HG03159 (cell line): ENCODE measurements at regions not wholly inside any gene's neighbourhood (a gene's known extent, or its start where the extent isn't known, plus 50 kb on each side); places are given as distances from the start of the nearest gene placed in this dataset.

Source experiments
- ATAC-seq: cut with Tn5 transposase; IDR thresholded peaks from one replicate; pipeline ENCODE4 v1.9.1; 2021; ENCODE audit warnings: mild to moderate bottlenecking, moderate library complexity; ENCODE audit not compliant: unreplicated experiment

- ATAC-seq = no peak
These were observed 62.1 kb downstream of the CTAGE1 start for GRCh38 chr18:22355598-22355997.

DNA sequence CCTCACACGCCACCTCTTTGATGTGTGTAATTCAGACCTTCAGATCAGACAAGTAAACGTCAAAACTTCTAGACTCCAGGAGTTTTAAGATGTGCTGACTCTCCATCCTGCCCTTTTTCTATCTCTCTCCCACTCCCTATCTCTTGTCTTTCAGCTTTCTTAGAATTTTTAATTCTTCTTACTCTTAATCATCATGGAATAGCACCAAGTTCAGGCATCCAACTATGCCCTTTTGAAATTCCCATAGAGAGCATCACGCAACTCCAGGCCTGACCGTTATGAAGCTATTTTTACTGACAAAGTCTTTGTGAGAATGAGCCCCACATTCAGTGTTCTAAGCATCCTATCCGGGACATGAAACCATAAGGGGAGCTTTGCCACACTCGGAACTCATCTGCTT is 62.6 kb downstream of the CTAGE1 start:
- ATAC-seq = no peak

- ATAC-seq = no peak
These were observed 67.7 kb downstream of the CTAGE1 start for GRCh38 chr18:22349966-22350365.

DNA sequence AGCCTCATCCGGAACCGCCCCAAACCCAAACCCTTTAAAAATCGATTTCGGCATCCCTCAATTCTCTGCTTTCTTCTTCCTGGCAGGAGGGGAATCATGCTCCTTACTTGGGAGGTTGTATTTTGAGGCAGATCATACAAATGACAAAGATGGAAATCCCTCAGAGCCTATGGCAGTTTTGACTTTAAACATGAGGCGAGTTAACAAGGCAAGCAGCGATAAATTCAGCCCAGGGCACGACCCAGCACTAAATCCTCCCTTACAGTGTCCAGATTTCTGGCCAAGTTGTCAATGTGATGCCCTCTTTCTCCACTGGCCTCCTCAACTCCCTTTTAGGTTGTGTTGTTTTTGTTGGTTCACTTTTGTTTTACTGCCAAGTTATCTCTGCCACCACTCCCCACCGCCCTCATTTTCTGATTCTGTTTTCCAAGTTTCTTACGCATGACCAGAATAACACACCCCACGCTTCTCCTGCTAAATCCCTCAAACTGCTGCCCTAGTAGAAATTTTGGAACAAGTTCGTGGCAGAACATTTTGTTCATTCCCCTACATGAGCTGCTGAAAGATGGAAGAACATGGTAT is 68.3 kb downstream of the CTAGE1 start:
- no peak for ATAC-seq

GRCh38 chr18:22348521-22349316 is 69.0 kb downstream of the CTAGE1 start:
- ATAC-seq = no peak

DNA sequence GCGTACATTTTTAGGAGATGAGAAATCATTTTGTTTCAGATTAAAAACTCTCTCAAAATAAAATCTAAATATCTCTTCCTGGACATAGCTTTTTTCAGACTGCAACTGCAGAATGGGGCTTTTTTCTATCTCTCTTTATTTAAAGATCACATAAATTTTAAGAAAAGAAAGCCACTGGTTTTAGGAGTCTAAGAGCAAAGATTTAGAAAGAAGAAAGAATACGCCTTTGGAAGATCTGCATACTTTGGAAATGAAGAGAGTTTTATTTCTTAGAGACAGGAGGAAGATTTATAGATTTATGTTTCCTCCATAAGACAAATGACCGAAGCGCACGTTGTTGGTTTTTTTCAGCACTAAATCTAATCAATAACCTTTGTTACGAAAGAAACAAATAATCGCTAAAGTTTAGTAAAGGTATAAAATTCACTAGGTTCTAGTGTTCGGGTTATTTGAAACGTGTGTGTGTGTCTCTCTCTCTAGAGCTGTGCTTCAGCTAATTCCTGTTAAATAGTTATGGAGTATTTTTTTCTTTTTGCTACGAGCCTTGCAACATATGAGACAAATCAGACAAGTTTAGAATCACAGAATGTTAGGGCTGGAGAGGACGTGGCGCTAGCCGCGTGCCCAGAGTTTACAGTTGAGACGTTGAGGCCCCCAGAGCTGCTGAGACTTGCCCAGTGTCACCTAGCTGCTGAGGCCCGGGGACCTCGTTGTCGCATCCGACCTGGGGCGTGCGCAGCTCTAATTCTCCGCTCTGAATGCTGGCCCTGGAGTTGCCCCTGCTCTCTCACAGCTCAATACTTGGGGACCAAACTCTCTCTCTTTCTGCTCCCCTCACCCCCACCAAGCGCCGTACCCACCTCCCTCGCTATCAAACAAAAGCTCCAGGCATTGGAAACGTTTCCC is 69.9 kb downstream of the CTAGE1 start:
- no peak for ATAC-seq

- no peak for ATAC-seq
These were observed 70.6 kb downstream of the CTAGE1 start for GRCh38 chr18:22346953-22347605.

- no peak for ATAC-seq
These were observed 71.2 kb downstream of the CTAGE1 start for GRCh38 chr18:22346401-22346952.

DNA sequence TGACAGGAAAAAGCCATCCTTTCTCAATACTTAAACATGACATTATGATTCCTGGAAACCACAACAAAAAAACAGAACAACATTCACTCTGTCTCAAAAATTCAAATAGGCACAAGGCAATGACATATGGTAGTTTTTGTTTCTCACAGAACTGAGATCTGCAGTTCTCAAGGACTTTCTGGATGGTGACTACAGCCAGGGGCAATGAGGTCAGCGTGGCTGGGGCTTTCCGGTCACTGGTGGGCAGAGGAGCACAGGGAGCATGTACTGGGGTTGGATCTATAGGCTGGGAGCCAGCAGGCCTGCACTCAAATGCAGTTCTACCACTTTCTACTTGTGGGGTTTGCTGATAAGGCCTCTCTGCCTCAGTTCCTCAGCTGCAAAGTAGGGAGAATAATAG is 72.0 kb downstream of the CTAGE1 start:
- ATAC-seq = no peak

DNA sequence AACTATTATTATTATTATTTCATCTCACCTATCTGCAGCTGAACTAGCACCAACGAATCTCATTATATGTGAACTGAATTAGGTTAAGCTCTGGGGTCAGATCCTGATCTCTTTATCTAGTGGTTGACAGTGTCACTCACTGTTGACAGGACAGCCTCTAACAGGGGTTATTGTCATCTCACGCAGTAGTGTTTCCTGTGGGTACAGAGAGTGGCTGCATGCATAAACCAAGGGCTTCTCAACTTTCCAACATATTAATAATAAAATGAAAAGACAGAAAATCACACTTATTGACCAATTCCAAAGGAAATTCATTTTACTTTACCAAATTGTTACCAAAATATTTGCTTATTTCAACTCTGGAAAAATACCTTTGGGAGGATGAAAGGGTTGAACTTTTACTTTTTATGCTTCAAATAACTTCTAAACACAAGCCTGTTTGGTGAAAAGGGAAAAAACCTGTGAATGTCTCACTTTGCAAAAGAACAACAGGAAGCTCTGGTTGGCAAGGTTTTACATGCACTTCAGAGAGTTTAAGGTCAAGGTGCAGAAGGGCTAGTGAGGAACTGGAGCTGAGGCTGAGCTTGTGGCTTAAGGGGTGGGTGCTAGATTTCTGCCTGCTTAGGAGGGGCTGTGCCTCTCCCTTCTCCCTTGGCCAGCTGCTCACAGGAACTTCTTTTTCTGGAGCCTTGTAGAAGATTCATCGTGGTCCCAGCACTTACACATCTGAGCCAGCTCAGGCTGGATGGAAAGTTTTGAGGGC is 72.6 kb downstream of the CTAGE1 start:
- ATAC-seq = no peak

GRCh38 chr18:22344445-22344844 is 73.3 kb downstream of the CTAGE1 start:
- ATAC-seq = no peak

DNA sequence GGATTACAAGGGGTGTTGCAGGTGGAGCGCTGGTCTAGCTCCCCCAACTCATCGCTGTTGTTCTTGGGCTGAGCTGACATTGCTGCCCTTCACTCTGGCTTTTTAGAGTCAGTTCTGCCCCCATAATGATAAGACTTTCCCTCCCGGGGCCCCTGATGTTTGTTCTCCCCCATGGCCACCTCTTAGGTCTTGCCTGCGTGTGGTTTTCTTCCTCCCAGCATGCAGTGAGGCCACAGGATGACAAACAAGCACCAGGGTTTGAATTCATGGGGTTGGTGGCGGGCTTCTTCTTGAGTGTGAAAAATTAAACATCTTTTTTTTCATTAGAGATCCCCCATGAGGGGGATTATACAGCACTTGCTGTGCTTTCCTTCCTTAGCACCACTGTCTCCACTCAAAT is 74.1 kb downstream of the CTAGE1 start:
- ATAC-seq = no peak

DNA sequence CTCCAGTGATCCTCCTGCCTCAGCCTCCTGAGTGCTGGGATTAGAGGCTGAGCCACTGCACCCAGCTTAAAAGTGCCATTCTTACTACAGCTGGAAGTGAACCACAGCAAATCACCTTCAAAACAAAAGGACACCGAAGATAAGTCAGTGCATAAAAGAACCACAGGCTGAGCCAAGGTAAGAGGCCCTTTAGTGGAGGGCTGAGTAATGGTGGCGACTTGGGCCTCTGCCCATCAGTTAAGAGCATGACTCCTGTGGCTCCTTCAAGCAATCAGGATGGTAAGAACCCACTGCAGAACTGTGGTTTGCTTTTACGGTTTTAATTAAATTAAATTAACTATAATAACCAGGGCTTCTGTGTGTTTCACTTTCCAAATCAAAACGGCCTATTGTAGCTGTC is 75.1 kb downstream of the CTAGE1 start:
- no peak for ATAC-seq

DNA sequence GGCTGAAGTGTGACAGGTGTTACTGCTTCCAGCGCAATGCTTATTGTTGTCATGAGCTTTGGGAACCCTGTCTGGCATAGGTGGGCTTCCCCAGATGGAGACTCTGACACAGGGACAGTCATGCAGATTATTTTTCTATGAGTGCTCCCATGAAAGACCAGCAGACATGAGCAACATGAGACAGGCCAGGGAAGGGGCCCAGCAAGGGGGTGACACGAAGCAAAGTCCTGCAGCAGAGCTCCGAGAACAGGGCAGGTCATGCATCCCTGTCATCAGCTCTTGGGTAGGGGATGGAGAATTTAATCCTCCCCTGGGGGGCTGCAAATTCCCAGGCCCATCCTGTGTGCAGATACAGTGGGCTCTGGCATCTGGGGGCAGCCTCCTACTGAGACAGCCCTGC is 77.4 kb downstream of the CTAGE1 start:
- no peak for ATAC-seq

DNA sequence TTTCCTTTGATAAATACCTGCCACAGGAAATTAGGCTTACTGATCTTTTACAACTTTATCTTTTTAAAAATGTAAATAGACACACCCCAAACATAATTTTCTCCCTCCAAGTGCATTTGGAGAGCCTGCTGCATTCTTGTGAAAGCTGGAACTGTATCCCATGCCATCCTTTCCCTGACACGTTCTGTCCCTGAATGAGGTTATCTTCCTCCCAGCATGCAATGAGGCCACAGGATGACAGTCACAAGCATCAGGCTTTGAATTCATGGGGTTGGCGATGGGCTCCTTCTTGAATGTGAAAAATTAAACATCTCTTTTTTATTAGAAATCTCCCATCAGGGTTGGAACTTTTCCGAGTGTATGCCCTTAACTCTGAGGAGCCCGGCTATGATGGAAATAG is 77.8 kb downstream of the CTAGE1 start:
- no peak for ATAC-seq

- no peak for ATAC-seq
These were observed 79.9 kb downstream of the CTAGE1 start for GRCh38 chr18:22337833-22338232.

GRCh38 chr18:22337306-22337705 is 80.4 kb downstream of the CTAGE1 start:
- no peak for ATAC-seq

DNA sequence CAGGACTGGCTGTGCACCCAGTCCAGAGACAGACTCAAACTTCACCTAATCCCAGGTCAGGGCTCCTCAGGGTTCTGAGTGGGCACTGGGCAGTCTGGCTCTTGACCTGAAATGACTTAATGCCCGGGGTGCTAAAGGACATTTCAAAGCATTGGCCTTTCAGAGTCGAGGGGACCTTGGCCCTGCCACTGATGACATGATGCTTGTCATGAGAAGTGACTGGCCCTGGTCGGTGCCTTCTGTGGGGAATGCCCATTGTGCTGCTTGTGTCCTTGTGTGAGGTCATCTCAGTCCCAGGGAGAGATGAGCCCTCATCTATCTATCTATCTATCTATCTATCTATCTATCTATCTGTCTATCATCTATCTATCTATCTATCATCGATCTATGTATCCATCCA is 81.3 kb downstream of the CTAGE1 start:
- ATAC-seq = no peak

DNA sequence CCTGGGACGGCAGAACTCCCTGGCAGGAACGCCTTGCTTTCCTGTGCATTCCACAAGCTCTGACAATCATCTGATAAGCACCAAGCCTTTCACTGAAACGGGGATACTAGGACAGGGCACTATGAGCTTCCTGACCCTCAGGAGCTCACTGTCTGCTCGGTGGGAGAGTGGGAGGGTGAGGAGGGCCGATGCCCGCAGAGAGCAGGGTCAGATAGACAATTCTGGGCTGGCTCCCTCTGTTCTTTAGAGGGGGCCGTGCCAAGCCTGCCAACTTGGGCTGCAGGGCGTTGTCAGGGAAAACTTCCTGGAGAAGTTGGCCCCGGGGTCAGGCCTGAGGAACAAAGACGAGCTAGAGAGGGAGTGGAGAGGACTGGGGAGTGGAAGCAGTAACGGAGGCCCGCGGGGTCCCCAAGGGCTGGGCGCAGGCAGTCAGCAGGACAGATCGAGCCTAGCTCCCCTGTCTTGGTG is 82.0 kb downstream of the CTAGE1 start:
- no peak for ATAC-seq

- no peak for ATAC-seq
These were observed 83.1 kb downstream of the CTAGE1 start for GRCh38 chr18:22334567-22334966.
